H9 (cell line): ENCODE measurements at regions not wholly inside any gene's neighbourhood (a gene's known extent, or its start where the extent isn't known, plus 50 kb on each side); places are given as distances from the start of the nearest gene placed in this dataset.

Experiments
- DNase-seq: peaks from one replicate; pipeline ENCODE4 v3.0.0-alpha.2; 2017
- H2AFZ ChIP-seq: one replicate; pipeline ENCODE4 v1.6.1; 2013; ENCODE audit warnings: mild to moderate bottlenecking, low read length, control low read depth, moderate library complexity
- H2AK5ac ChIP-seq: 2 replicates; pipeline ENCODE4 v1.6.1; 2013; ENCODE audit warnings: low read length, control low read depth, mixed read lengths; ENCODE audit not compliant: insufficient read length
- H2BK120ac ChIP-seq: one replicate; pipeline ENCODE4 v1.6.1; 2013; ENCODE audit warnings: low read depth, mild to moderate bottlenecking, low read length, control low read depth, inconsistent platforms; ENCODE audit not compliant: poor library complexity, severe bottlenecking
- H2BK12ac ChIP-seq: 2 replicates; pipeline ENCODE4 v1.6.1; 2013; ENCODE audit warnings: low read length, control low read depth, mixed read lengths, low read depth; ENCODE audit not compliant: insufficient read length
- H2BK15ac ChIP-seq: 2 replicates; pipeline ENCODE4 v1.6.1; 2013; ENCODE audit warnings: low read depth, low read length, control low read depth
- H2BK20ac ChIP-seq: one replicate; pipeline ENCODE4 v1.6.1; 2013; ENCODE audit warnings: low read depth, mild to moderate bottlenecking, low read length, control low read depth, inconsistent platforms; ENCODE audit not compliant: poor library complexity, severe bottlenecking
- H2BK5ac ChIP-seq: 2 replicates; pipeline ENCODE4 v1.6.1; 2013; ENCODE audit warnings: low read length, control low read depth, mixed read lengths; ENCODE audit not compliant: insufficient read length
- H3K14ac ChIP-seq: 2 replicates; pipeline ENCODE4 v1.6.1; 2013; ENCODE audit warnings: low read length, control low read depth; ENCODE audit not compliant: insufficient read depth
- H3K18ac ChIP-seq: 2 replicates; pipeline ENCODE4 v1.6.1; 2013; ENCODE audit warnings: low read depth, mild to moderate bottlenecking, mixed read lengths, low read length, control low read depth; ENCODE audit not compliant: insufficient read length
- H3K23ac ChIP-seq: 2 replicates; pipeline ENCODE4 v1.6.1; 2013; ENCODE audit warnings: low read length, control low read depth, mixed read lengths, low read depth; ENCODE audit not compliant: insufficient read length
- H3K23me2 ChIP-seq: 2 replicates; pipeline ENCODE4 v1.6.1; 2013; ENCODE audit warnings: low read depth, mild to moderate bottlenecking, mixed read lengths, low read length, control low read depth; ENCODE audit not compliant: insufficient read length, poor library complexity, severe bottlenecking
- H3K27ac ChIP-seq: 2 replicates; pipeline ENCODE4 v1.5.1; 2013; ENCODE audit warnings: low read length, control low read depth, mixed read lengths, low read depth; ENCODE audit not compliant: insufficient read length
- H3K27me3 ChIP-seq: 2 replicates; pipeline ENCODE4 v1.6.1; 2013; ENCODE audit warnings: low read length, control low read depth, inconsistent platforms; ENCODE audit not compliant: insufficient read depth
- H3K4ac ChIP-seq: 2 replicates; pipeline ENCODE4 v1.6.1; 2013; ENCODE audit warnings: low read depth, mild to moderate bottlenecking, control low read depth, inconsistent platforms, low read length, moderate library complexity
- H3K4me1 ChIP-seq: 2 replicates; pipeline ENCODE4 v1.6.1; 2013; ENCODE audit warnings: low read length, control low read depth, inconsistent platforms; ENCODE audit not compliant: insufficient read depth
- H3K4me2 ChIP-seq: 2 replicates; pipeline ENCODE4 v1.6.1; 2013; ENCODE audit warnings: low read length, control low read depth, mixed read lengths; ENCODE audit not compliant: insufficient read length, insufficient read depth
- H3K56ac ChIP-seq: 2 replicates; pipeline ENCODE4 v1.6.1; 2013; ENCODE audit warnings: low read depth, mild to moderate bottlenecking, mixed read lengths, low read length, control low read depth; ENCODE audit not compliant: insufficient read length
- H3K79me1 ChIP-seq: 2 replicates; pipeline ENCODE4 v1.6.1; 2013; ENCODE audit warnings: low read depth, mild to moderate bottlenecking, moderate library complexity, low read length, control low read depth, inconsistent platforms; ENCODE audit not compliant: insufficient read depth, poor library complexity, severe bottlenecking
- H3K79me2 ChIP-seq: 2 replicates; pipeline ENCODE4 v1.6.1; 2013; ENCODE audit warnings: low read length, control low read depth, inconsistent platforms; ENCODE audit not compliant: insufficient read depth
- H3K9ac ChIP-seq: 2 replicates; pipeline ENCODE4 v1.6.1; 2013; ENCODE audit warnings: low read length, control low read depth, mixed read lengths; ENCODE audit not compliant: insufficient read length; ENCODE audit errors: extremely low read depth
- H3K9me3 ChIP-seq: one replicate; pipeline ENCODE4 v1.6.1; 2013; ENCODE audit warnings: low read depth, low read length, inconsistent platforms; ENCODE audit not compliant: control insufficient read depth
- H3T11ph ChIP-seq: one replicate; pipeline ENCODE4 v1.6.1; 2013; ENCODE audit warnings: mild to moderate bottlenecking, low read length, control low read depth, inconsistent platforms
- H4K20me1 ChIP-seq: one replicate; pipeline ENCODE4 v1.6.1; 2013; ENCODE audit not compliant: control insufficient read depth, insufficient read length, insufficient read depth
- H4K5ac ChIP-seq: 2 replicates; pipeline ENCODE4 v1.6.1; 2013; ENCODE audit warnings: low read depth, mild to moderate bottlenecking, mixed read lengths, low read length, control low read depth; ENCODE audit not compliant: insufficient read length
- H4K8ac ChIP-seq: replicated peaks from 2 replicates; pipeline ENCODE4 v1.6.1; 2013; ENCODE audit warnings: low read length, control low read depth, mixed read lengths, low read depth; ENCODE audit not compliant: insufficient read length
- H4K91ac ChIP-seq: 2 replicates; pipeline ENCODE4 v1.6.1; 2013; ENCODE audit warnings: low read depth, mild to moderate bottlenecking, moderate library complexity, mixed read lengths, low read length, control low read depth; ENCODE audit not compliant: insufficient read length
- H3K27ac Mint-ChIP-seq, 3 experiments: 2 replicates in 2 of 3; 3 replicates in 1 of 3; pipeline ENCODE4 v1.8.0; 2020 to 2021; ENCODE audit warnings: mixed read lengths in 3 of 3, mild to moderate bottlenecking in 1 of 3, moderate library complexity in 1 of 3
- H3K27me3 Mint-ChIP-seq: 2 replicates; pipeline ENCODE4 v1.8.0; 2021; ENCODE audit warnings: low read depth, mild to moderate bottlenecking, moderate library complexity, mixed read lengths
- H3K36me3 Mint-ChIP-seq, 3 experiments: 2 replicates in 2 of 3; 3 replicates in 1 of 3; pipeline ENCODE4 v1.8.0; 2020 to 2021; ENCODE audit warnings: low read depth in 3 of 3, mixed read lengths in 3 of 3; ENCODE audit not compliant: insufficient read depth in 1 of 3
- H3K4me1 Mint-ChIP-seq, 2 experiments: 2 replicates each; pipeline ENCODE4 v1.8.0; 2020; ENCODE audit warnings: mixed read lengths in 2 of 2
- H3K4me3 Mint-ChIP-seq, 2 experiments: 2 replicates in 1 of 2; 3 replicates in 1 of 2; pipeline ENCODE4 v1.8.0; 2020 to 2021; ENCODE audit warnings: mild to moderate bottlenecking in 2 of 2, mixed read lengths in 2 of 2, moderate library complexity in 1 of 2
- H3K9me3 Mint-ChIP-seq, 2 experiments: 2 replicates in 1 of 2; 3 replicates in 1 of 2; pipeline ENCODE4 v1.8.0; 2020; ENCODE audit warnings: mild to moderate bottlenecking in 2 of 2, mixed read lengths in 2 of 2, moderate library complexity in 1 of 2
- WGBS: extraction: QIAGEN DNeasy Blood & Tissue Kit; methylation state at CpG from one replicate; pipeline ENCODE4 v1.1.7; 2013; ENCODE audit warnings: missing lambda C conversion rate, low lambda C conversion rate, mixed read lengths; ENCODE audit not compliant: insufficient read length; ENCODE audit errors: extremely low coverage; 5-methylcytosine and 5-hydroxymethylcytosine counted together
- TF ChIP-seq, protein P1 (sequence below): fragments of 200-600 bp; sonication (generic); conservative IDR thresholded peaks from 3 replicates; pipeline ENCODE4 v1.8.0; 2021; ENCODE audit warnings: antibody characterized with exemption, mild to moderate bottlenecking

DNA sequence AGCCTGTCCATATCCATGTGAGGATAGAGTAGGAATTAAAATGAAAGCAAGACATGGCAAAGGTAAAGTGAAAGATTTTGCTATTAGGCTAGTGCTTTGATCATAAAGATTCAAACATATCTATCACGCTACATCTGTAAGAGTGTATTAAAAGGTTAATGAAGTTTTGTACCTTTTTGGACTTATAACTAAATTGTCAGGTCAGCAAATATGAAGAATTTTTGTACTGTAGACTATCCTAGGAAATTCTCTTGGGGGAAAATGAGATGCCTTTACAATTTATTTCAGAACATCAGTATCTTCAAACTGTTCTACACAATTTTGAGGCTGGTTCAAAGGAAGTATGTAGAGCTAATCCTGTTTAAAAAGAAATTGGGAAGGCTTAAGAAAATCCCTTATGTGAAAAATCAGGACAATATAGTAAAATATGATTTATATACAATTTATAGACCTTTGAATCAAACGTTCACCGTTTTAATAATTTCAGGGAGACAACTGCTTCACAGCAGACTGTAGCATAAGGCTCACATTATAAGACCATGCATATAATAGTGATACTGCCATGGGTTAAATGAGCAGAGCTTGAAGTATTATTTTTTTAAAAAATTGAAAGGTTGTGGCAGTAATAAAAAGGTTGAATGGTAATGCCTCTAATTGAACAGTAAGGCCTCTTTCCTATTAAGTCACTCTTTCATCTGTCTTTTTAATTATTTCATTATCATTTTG lies 639.5 kb upstream of the ARRDC3 start:
- no peaks in the 10 kb centered on the region for H3K9me3 Mint-ChIP-seq
- no peak overlapping the region for H3K4me2 ChIP-seq
- WGBS, result no CpG with 5 or more reads among the region's 3 CpGs

More for the DNA sequence above, 639.5 kb upstream of the ARRDC3 start:
- 0 out of 7 replicates have a peak overlapping the region, but pooled peaks of 1 of the 3 experiments have one; percentile 35 for H3K27ac Mint-ChIP-seq
- H2BK15ac ChIP-seq, result no peak overlapping the region
- H3T11ph ChIP-seq, result no peak overlapping the region
- H3K27me3 ChIP-seq, result no peaks in the 10 kb centered on the region
- no peak overlapping the region for H2BK120ac ChIP-seq
- no peaks in the 10 kb centered on the region for H4K20me1 ChIP-seq
- no peak overlapping the region for H4K91ac ChIP-seq
- H4K8ac ChIP-seq, result no peak overlapping the region
- no peaks in the 10 kb centered on the region for H3K79me2 ChIP-seq
- H3K9me3 ChIP-seq, result no peaks in the 10 kb centered on the region
- no peaks in the 10 kb centered on the region for H3K4me1 ChIP-seq
- H2AK5ac ChIP-seq, result no peak overlapping the region
- no peak overlapping the region for H3K4me3 Mint-ChIP-seq
- H2BK5ac ChIP-seq, result no peak overlapping the region
- H3K36me3 Mint-ChIP-seq, result no peaks in the 10 kb centered on the region
- H3K18ac ChIP-seq, result no peak overlapping the region
- no peaks in the 10 kb centered on the region for H3K27me3 Mint-ChIP-seq
- no peak overlapping the region for H3K4ac ChIP-seq
- H3K23me2 ChIP-seq, result no peaks in the 10 kb centered on the region
- no peak overlapping the region for H3K27ac ChIP-seq
- no peak overlapping the region for H3K56ac ChIP-seq
- H3K9ac ChIP-seq, result no peak overlapping the region
- no peak overlapping the region for H3K23ac ChIP-seq
- TF ChIP-seq, protein P1, sequence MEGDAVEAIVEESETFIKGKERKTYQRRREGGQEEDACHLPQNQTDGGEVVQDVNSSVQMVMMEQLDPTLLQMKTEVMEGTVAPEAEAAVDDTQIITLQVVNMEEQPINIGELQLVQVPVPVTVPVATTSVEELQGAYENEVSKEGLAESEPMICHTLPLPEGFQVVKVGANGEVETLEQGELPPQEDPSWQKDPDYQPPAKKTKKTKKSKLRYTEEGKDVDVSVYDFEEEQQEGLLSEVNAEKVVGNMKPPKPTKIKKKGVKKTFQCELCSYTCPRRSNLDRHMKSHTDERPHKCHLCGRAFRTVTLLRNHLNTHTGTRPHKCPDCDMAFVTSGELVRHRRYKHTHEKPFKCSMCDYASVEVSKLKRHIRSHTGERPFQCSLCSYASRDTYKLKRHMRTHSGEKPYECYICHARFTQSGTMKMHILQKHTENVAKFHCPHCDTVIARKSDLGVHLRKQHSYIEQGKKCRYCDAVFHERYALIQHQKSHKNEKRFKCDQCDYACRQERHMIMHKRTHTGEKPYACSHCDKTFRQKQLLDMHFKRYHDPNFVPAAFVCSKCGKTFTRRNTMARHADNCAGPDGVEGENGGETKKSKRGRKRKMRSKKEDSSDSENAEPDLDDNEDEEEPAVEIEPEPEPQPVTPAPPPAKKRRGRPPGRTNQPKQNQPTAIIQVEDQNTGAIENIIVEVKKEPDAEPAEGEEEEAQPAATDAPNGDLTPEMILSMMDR, result no peak
- no peaks in the 10 kb centered on the region for H3K79me1 ChIP-seq
- no peak for DNase-seq
- H3K4me1 Mint-ChIP-seq, result 0 out of 4 replicates have a peak, but pooled peaks cover 0 to 3% of the 10 kb centered on the region in 2 experiments
- H3K14ac ChIP-seq, result no peak overlapping the region
- H4K5ac ChIP-seq, result no peak overlapping the region
- no peak overlapping the region for H2BK20ac ChIP-seq
- H2AFZ ChIP-seq, result no peak overlapping the region
- no peak overlapping the region for H2BK12ac ChIP-seq
